Thyroid gland (tissue), 4 donors: ENCODE measurements at regions not wholly inside any gene's neighbourhood (a gene's known extent, or its start where the extent isn't known, plus 50 kb on each side); places are given as distances from the start of the nearest gene placed in this dataset.

ENCODE experiments used
- DNase-seq, 2 donors: peaks; one replicate each; pipeline ENCODE4 v3.0.0-alpha.2; 2019
- H3K27ac ChIP-seq, 3 donors: fragments of 200-600 bp; sonication (generic); 1 replicate in 2 of 3; 2 replicates in 1 of 3; pipeline ENCODE4 v1.5.1; 2016 to 2019; ENCODE audit warnings: mild to moderate bottlenecking in 1 of 3, moderate library complexity in 1 of 3
- H3K27me3 ChIP-seq: fragments of 200-600 bp; sonication (generic); one replicate; pipeline ENCODE4 v1.5.1; 2019
- H3K36me3 ChIP-seq, 2 donors: fragments of 200-600 bp; sonication (generic); one replicate each; pipeline ENCODE4 v1.5.1; 2016 to 2019
- H3K4me1 ChIP-seq, 2 donors: fragments of 200-600 bp; sonication (generic); one replicate each; pipeline ENCODE4 v1.5.1; 2017 to 2019
- H3K4me3 ChIP-seq, 3 donors: fragments of 200-600 bp; sonication (generic); replicated peaks in 1 of 3; 1 replicate in 2 of 3; 2 replicates in 1 of 3; pipeline ENCODE4 v1.5.1; 2016; ENCODE audit warnings: mild to moderate bottlenecking in 1 of 3
- H3K9me3 ChIP-seq: fragments of 200-600 bp; sonication (generic); one replicate; pipeline ENCODE4 v1.5.1; 2017
- CTCF ChIP-seq, 6 experiments: fragments of 200-600 bp in 3 of 6; fragments of 450-650 bp in 3 of 6; sonication (generic) in 3 of 6; IDR thresholded peaks; one replicate each; pipeline ENCODE4 v1.5.1; 2016 to 2019; ENCODE audit warnings: antibody characterized with exemption in 6 of 6, mild to moderate bottlenecking in 2 of 6, inconsistent platforms in 1 of 6, moderate library complexity in 1 of 6
- POLR2A ChIP-seq, 2 donors: fragments of 450-650 bp; IDR thresholded peaks; one replicate each; pipeline ENCODE4 v1.6.1; 2017; ENCODE audit warnings: antibody characterized with exemption in 2 of 2, mild to moderate bottlenecking in 2 of 2, moderate library complexity in 1 of 2
- WGBS, 2 donors: methylation state at CpG; one replicate each; pipeline ENCODE4 v1.1.5; 2017; 5-methylcytosine and 5-hydroxymethylcytosine counted together
- intact Hi-C: fragments of 100-400 bp; cut with DNase I; formaldehyde crosslinking; loops from one replicate; pipeline ENCODE4 v1.15.1; 2023

- Histone ChIP-seq H3K9me3 (no peaks in the 10 kb centered on the region), H3K4me3 (no peak overlapping the region), H3K36me3 (no peaks in the 10 kb centered on the region), H3K4me1 (no peaks in the 10 kb centered on the region), H3K27ac (no peak overlapping the region), H3K27me3 (no peaks in the 10 kb centered on the region)
- intact Hi-C loops, result no loop called here
- no peak for TF ChIP-seq POLR2A (IDR thresholded peaks at IDR 0.05)
- TF ChIP-seq CTCF (IDR thresholded peaks at IDR 0.05), result no peak
- 78 to 83% methylated on average over 3 of the region's 3 CpGs for WGBS, 2 donors
- DNase-seq, result no peak
Measured at GRCh38 chr1:244248426-244248825, 197.3 kb downstream of the ZBTB18 start.

- no peak for DNase-seq
- Histone ChIP-seq H3K9me3 (no peaks in the 10 kb centered on the region), H3K27ac (no peak overlapping the region), H3K27me3 (no peaks in the 10 kb centered on the region), H3K4me1 (no peaks in the 10 kb centered on the region), H3K36me3 (no peaks in the 10 kb centered on the region), H3K4me3 (no peak overlapping the region)
- TF ChIP-seq POLR2A (IDR thresholded peaks at IDR 0.05), result no peak
- no peak for TF ChIP-seq CTCF (IDR thresholded peaks at IDR 0.05)
- intact Hi-C loops, result no loop called here
- 89 to 92% methylated on average over 4 of the region's 4 CpGs for WGBS, 2 donors
Measured at GRCh38 chr1:244252211-244252610, 199.5 kb downstream of the ADSS2 start.

- DNase-seq, result no peak
- Histone ChIP-seq H3K4me1 (no peaks in the 10 kb centered on the region), H3K36me3 (no peaks in the 10 kb centered on the region), H3K9me3 (no peaks in the 10 kb centered on the region), H3K27me3 (no peaks in the 10 kb centered on the region), H3K4me3 (no peak overlapping the region), H3K27ac (no peak overlapping the region)
- intact Hi-C loops, result no loop called here
- TF ChIP-seq POLR2A (IDR thresholded peaks at IDR 0.05), result no peak
- no peak for TF ChIP-seq CTCF (IDR thresholded peaks at IDR 0.05)
- WGBS, 2 donors, result 81 to 86% methylated on average over 6 of the region's 6 CpGs
Measured at GRCh38 chr1:244254467-244254866, 197.2 kb downstream of the ADSS2 start.

GRCh38 chr1:244255426-244255965 is 196.2 kb downstream of the ADSS2 start:
- intact Hi-C loops, result no loop called here
- TF ChIP-seq POLR2A (IDR thresholded peaks at IDR 0.05) (no peak), CTCF (IDR thresholded peaks at IDR 0.05) (no peak)

GRCh38 chr1:244256086-244256676 is 195.5 kb downstream of the ADSS2 start:
- H3K36me3 ChIP-seq, result no peaks in the 10 kb centered on the region
- TF ChIP-seq POLR2A (IDR thresholded peaks at IDR 0.05) (no peak), CTCF (IDR thresholded peaks at IDR 0.05) (no peak)
- H3K27me3 ChIP-seq, result no peaks in the 10 kb centered on the region
- no peaks in the 10 kb centered on the region for H3K4me1 ChIP-seq
- intact Hi-C loops, result no loop called here
- no peak overlapping the region for H3K4me3 ChIP-seq
- no peak for DNase-seq
- H3K9me3 ChIP-seq, result no peaks in the 10 kb centered on the region
- H3K27ac ChIP-seq, result no peak overlapping the region
- 59% methylated on average over 13 of the region's 13 CpGs for WGBS, 2 donors

More at GRCh38 chr1:244255426-244255965, 196.2 kb downstream of the ADSS2 start:
- Histone ChIP-seq H3K4me3 (no peak overlapping the region), H3K27ac (no peak overlapping the region), H3K4me1 (no peaks in the 10 kb centered on the region), H3K9me3 (no peaks in the 10 kb centered on the region), H3K27me3 (no peaks in the 10 kb centered on the region), H3K36me3 (no peaks in the 10 kb centered on the region)
- DNase-seq, result no peak
- WGBS, 2 donors, result 88 to 92% methylated on average over 5 of the region's 5 CpGs
